ENCODE measurements at regions not wholly inside any gene's neighbourhood (a gene's known extent, or its start where the extent isn't known, plus 50 kb on each side); places are given as distances from the start of the nearest gene placed in this dataset.

- Histone ChIP-seq H3K79me2 (ENCODE audit: insufficient read depth, low read length) (no peaks in the 10 kb centered on the region), H3K18ac (ENCODE audit: insufficient read length, low read depth, low read length) (no peak overlapping the region), H2BK15ac (ENCODE audit: low read depth, low read length) (no peak overlapping the region), H3K9ac (ENCODE audit: extremely low read depth, insufficient read length, low read length) (no peak overlapping the region), H3K27ac (ENCODE audit: insufficient read length, low read depth, low read length) (no peak overlapping the region), H2AFZ (ENCODE audit: low read length) (no peak overlapping the region), H2BK120ac (ENCODE audit: low read depth, low read length, poor library complexity, severe bottlenecking) (no peak overlapping the region), H2AK5ac (ENCODE audit: insufficient read length, low read length) (no peak overlapping the region), H3K79me1 (ENCODE audit: insufficient read depth, low read depth, low read length, poor library complexity, severe bottlenecking) (no peaks in the 10 kb centered on the region), H3K56ac (ENCODE audit: insufficient read length, low read depth, low read length) (no peak overlapping the region), H3K23ac (ENCODE audit: insufficient read length, low read depth, low read length) (no peak overlapping the region), H3K9me3 (ENCODE audit: control insufficient read depth, low read depth, low read length) (no peaks in the 10 kb centered on the region), H2BK20ac (ENCODE audit: low read depth, low read length, poor library complexity, severe bottlenecking) (no peak overlapping the region), H3K27me3 (ENCODE audit: insufficient read depth, low read length) (no peaks in the 10 kb centered on the region), H3K4ac (ENCODE audit: low read depth, low read length) (no peak overlapping the region), H2BK5ac (ENCODE audit: insufficient read length, low read length) (no peak overlapping the region), H2BK12ac (ENCODE audit: insufficient read length, low read depth, low read length) (no peak overlapping the region), H4K5ac (ENCODE audit: insufficient read length, low read depth, low read length) (no peak overlapping the region), H3T11ph (ENCODE audit: low read length) (no peak overlapping the region), H4K8ac (replicated peaks; ENCODE audit: insufficient read length, low read depth, low read length) (no peak overlapping the region), H3K4me1 (ENCODE audit: insufficient read depth, low read length) (no peaks in the 10 kb centered on the region), H3K14ac (ENCODE audit: insufficient read depth, low read length) (no peak overlapping the region), H3K4me2 (ENCODE audit: insufficient read depth, insufficient read length, low read length) (no peak overlapping the region), H4K20me1 (ENCODE audit: control insufficient read depth, insufficient read depth, insufficient read length) (no peaks in the 10 kb centered on the region), H4K91ac (ENCODE audit: insufficient read length, low read depth, low read length) (no peak overlapping the region), H3K23me2 (ENCODE audit: insufficient read length, low read depth, low read length, poor library complexity, severe bottlenecking) (no peaks in the 10 kb centered on the region)
- TF ChIP-seq CTCF (conservative IDR thresholded peaks at IDR 0.05) = no peak
- WGBS (ENCODE audit: extremely low coverage, insufficient read length, low lambda C conversion rate) = no CpG with 5 or more reads among the region's 2 CpGs
- Mint-ChIP-seq H3K9me3 (peaks cover 0 to 1% of the 10 kb centered on the region in 2 experiments; a peak in 2 of 5 replicates), H3K4me3 (no peak overlapping the region), H3K27me3 (ENCODE audit: low read depth) (no peaks in the 10 kb centered on the region; the same call in 1 of the 2 replicates), H3K36me3 (ENCODE audit: insufficient read depth in 1 of 3, low read depth in 3 of 3) (no peaks in the 10 kb centered on the region), H3K4me1 (no peaks in the 10 kb centered on the region), H3K27ac (no peak overlapping the region)
- no peak for DNase-seq
Observed at GRCh38 chr6:91043751-91044150, 456.9 kb upstream of the MAP3K7 start.

All from H9 (cell line).